Ovary (tissue), 3 donors: ENCODE measurements at regions not wholly inside any gene's neighbourhood (a gene's known extent, or its start where the extent isn't known, plus 50 kb on each side); places are given as distances from the start of the nearest gene placed in this dataset.

Source experiments
- CTCF ChIP-seq, 3 donors: fragments of 450-650 bp in 2 of 3; fragments of 200-600 bp in 1 of 3; IDR thresholded peaks; one replicate each; pipeline versions ENCODE4 v1.5.1 to v1.8.0; 2016 to 2022; ENCODE audit warnings: antibody characterized with exemption in 3 of 3, mild to moderate bottlenecking in 1 of 3
- EP300 ChIP-seq: sonication (generic); formaldehyde crosslinking; IDR thresholded peaks from one replicate; pipeline ENCODE4 v1.6.1; 2017; ENCODE audit warnings: antibody characterized with exemption
- donor health status: DM: no; HTN: no; CAD: no.

DNA sequence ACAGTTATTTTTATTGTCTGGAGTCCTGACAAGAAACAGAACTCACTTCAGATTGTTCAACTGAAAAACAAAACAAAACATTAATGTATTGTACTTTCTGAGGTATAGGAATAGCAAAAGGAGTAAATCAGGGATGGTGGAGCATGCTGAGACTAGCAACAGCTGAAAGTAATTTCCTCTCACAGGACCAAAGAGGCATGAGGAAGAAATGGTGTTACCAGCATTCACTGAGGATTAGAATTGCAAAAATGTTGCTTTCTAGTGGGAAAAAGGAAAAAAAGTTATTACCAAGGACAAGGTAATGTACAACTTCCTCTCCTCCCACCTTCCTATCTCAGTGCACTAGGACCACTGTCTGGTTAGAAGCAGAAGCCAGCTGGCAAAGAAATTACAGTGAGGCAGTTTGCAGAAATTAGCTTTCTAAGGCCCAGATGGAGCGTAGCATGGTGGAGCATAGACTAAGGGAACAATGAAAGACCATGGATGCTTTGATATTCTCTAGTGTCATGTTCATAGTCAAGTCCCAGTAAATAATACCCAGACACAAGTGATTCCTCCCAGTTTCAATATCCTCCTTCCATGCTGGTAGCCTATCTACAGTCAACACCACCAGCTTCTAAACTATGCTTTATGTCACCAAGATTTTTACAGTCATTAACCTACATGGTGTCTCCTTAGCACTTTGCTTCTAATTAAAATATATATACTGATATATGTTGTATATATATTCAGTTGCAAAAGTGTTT lies 133.7 kb upstream of the DCN start:
- no peak for TF ChIP-seq EP300
- TF ChIP-seq CTCF (IDR thresholded peaks at IDR 0.05) = no peak
